Liver (tissue), 3 donors: ENCODE measurements at regions not wholly inside any gene's neighbourhood (a gene's known extent, or its start where the extent isn't known, plus 50 kb on each side); places are given as distances from the start of the nearest gene placed in this dataset.

Source experiments
- HNF4A ChIP-seq, 2 donors: conservative IDR thresholded peaks; 2 replicates each; pipeline ENCODE4 v1.6.1; 2016; ENCODE audit warnings: antibody characterized with exemption in 2 of 2, mild to moderate bottlenecking in 2 of 2
- RAD21 ChIP-seq, 2 donors: IDR thresholded peaks; 2 replicates each; pipeline ENCODE4 v1.6.1; 2016; ENCODE audit warnings: antibody characterized with exemption in 2 of 2, mild to moderate bottlenecking in 2 of 2
- SP1 ChIP-seq: IDR thresholded peaks from 2 replicates; pipeline ENCODE4 v1.6.1; 2018; ENCODE audit warnings: antibody characterized with exemption, mild to moderate bottlenecking
- YY1 ChIP-seq: IDR thresholded peaks from 2 replicates; pipeline ENCODE4 v1.6.1; 2016; ENCODE audit warnings: antibody characterized with exemption, mild to moderate bottlenecking
- TF ChIP-seq, protein P1 (sequence below): fragments of 150-350 bp; IDR thresholded peaks from 2 replicates; pipeline ENCODE4 v1.5.1; 2017; ENCODE audit warnings: improper control_type of control experiment, low read depth, low read length; ENCODE audit not compliant: missing input control
- TF ChIP-seq, protein P2 (sequence below): IDR thresholded peaks from 2 replicates; pipeline ENCODE4 v1.6.1; 2016; ENCODE audit warnings: antibody characterized with exemption, mild to moderate bottlenecking
- donor health status: healthy.
- donor health status: healthy.

GRCh38 chr2:12577091-12577490 is 139.6 kb upstream of the TRIB2 start:
- TF ChIP-seq, protein P1, sequence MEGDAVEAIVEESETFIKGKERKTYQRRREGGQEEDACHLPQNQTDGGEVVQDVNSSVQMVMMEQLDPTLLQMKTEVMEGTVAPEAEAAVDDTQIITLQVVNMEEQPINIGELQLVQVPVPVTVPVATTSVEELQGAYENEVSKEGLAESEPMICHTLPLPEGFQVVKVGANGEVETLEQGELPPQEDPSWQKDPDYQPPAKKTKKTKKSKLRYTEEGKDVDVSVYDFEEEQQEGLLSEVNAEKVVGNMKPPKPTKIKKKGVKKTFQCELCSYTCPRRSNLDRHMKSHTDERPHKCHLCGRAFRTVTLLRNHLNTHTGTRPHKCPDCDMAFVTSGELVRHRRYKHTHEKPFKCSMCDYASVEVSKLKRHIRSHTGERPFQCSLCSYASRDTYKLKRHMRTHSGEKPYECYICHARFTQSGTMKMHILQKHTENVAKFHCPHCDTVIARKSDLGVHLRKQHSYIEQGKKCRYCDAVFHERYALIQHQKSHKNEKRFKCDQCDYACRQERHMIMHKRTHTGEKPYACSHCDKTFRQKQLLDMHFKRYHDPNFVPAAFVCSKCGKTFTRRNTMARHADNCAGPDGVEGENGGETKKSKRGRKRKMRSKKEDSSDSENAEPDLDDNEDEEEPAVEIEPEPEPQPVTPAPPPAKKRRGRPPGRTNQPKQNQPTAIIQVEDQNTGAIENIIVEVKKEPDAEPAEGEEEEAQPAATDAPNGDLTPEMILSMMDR, result no peak
- TF ChIP-seq RAD21 (IDR thresholded peaks at IDR 0.05) (no peak), SP1 (no peak), HNF4A (conservative IDR thresholded peaks at IDR 0.05) (no peak), YY1 (no peak)
- TF ChIP-seq, protein P2, sequence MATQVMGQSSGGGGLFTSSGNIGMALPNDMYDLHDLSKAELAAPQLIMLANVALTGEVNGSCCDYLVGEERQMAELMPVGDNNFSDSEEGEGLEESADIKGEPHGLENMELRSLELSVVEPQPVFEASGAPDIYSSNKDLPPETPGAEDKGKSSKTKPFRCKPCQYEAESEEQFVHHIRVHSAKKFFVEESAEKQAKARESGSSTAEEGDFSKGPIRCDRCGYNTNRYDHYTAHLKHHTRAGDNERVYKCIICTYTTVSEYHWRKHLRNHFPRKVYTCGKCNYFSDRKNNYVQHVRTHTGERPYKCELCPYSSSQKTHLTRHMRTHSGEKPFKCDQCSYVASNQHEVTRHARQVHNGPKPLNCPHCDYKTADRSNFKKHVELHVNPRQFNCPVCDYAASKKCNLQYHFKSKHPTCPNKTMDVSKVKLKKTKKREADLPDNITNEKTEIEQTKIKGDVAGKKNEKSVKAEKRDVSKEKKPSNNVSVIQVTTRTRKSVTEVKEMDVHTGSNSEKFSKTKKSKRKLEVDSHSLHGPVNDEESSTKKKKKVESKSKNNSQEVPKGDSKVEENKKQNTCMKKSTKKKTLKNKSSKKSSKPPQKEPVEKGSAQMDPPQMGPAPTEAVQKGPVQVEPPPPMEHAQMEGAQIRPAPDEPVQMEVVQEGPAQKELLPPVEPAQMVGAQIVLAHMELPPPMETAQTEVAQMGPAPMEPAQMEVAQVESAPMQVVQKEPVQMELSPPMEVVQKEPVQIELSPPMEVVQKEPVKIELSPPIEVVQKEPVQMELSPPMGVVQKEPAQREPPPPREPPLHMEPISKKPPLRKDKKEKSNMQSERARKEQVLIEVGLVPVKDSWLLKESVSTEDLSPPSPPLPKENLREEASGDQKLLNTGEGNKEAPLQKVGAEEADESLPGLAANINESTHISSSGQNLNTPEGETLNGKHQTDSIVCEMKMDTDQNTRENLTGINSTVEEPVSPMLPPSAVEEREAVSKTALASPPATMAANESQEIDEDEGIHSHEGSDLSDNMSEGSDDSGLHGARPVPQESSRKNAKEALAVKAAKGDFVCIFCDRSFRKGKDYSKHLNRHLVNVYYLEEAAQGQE, result no peak
